Pancreas (tissue), 10 donors: ENCODE measurements at regions not wholly inside any gene's neighbourhood (a gene's known extent, or its start where the extent isn't known, plus 50 kb on each side); places are given as distances from the start of the nearest gene placed in this dataset.

Experiments
- ATAC-seq, 4 donors: fragments of 200-7000 bp; cut with Tn5 transposase; one replicate each; pipeline versions ENCODE4 v1.8.0 to v1.9.1; 2020; ENCODE audit warnings: mild to moderate bottlenecking in 4 of 4, moderate library complexity in 4 of 4
- DNase-seq, 6 donors: peaks; one replicate each; pipeline ENCODE4 v3.0.0-alpha.2; 2020
- FAIRE-seq: peaks from 2 replicates; lab custom pipeline; 2012; peaks lifted over from hg19 to GRCh38; lab: Jason Lieb, UNC
- H3K27ac ChIP-seq, 4 donors: fragments of 200-600 bp; sonication (generic); 1 replicate in 3 of 4; 2 replicates in 1 of 4; pipeline versions ENCODE4 v1.5.0 to v1.8.0; 2020
- H3K27me3 ChIP-seq, 4 donors: fragments of 200-600 bp; one replicate each; pipeline ENCODE4 v1.8.0; 2021
- H3K36me3 ChIP-seq, 3 donors: fragments of 200-600 bp; sonication (generic) in 1 of 3; one replicate each; pipeline versions ENCODE4 v1.5.0 to v1.8.0; 2020 to 2021
- H3K4me1 ChIP-seq, 3 donors: fragments of 200-600 bp; one replicate each; pipeline ENCODE4 v1.8.0; 2021
- H3K4me3 ChIP-seq, 4 donors: fragments of 200-600 bp; sonication (generic) in 2 of 4; one replicate each; pipeline versions ENCODE4 v1.5.0 to v1.8.0; 2020 to 2021
- H3K9me3 ChIP-seq, 4 donors: fragments of 200-600 bp; one replicate each; pipeline ENCODE4 v1.8.0; 2021
- WGBS, 2 donors: extraction: QIAGEN DNeasy Blood & Tissue Kit; methylation state at CpG; one replicate each; pipeline ENCODE4 v1.1.7; 2013; 5-methylcytosine and 5-hydroxymethylcytosine counted together
- intact Hi-C, 3 donors: fragments of 100-400 bp; cut with DNase I; formaldehyde crosslinking; loops; one replicate each; pipeline versions ENCODE4 v1.11.1 to v1.14.2; 2022
- TF ChIP-seq, protein P1 (sequence below), 4 donors: fragments of 200-600 bp; sonication (generic) in 3 of 4; IDR thresholded peaks; one replicate each; pipeline versions ENCODE4 v1.5.0 to v1.8.0; 2021; ENCODE audit warnings: antibody characterized with exemption in 4 of 4
- donor health status: healthy with polysubstance abuse.
- donor health status: DM: no; HTN: no; CAD: no; lungs with moderate emphysema.
- donor health status: DM: no; HTN: no; CAD: no.
- donor health status: control.
- donor health status: control.
- donor health status: Bipolar disorder and iron deficiency.
- donor health status: DM: yes; HTN: yes; CAD: no.
- donor health status: DM: no; HTN: no; CAD: no.
- donor health status: DM: no; HTN: no; CAD: no.
- donor health status: DM: yes; HTN: yes; CAD: no.

DNA sequence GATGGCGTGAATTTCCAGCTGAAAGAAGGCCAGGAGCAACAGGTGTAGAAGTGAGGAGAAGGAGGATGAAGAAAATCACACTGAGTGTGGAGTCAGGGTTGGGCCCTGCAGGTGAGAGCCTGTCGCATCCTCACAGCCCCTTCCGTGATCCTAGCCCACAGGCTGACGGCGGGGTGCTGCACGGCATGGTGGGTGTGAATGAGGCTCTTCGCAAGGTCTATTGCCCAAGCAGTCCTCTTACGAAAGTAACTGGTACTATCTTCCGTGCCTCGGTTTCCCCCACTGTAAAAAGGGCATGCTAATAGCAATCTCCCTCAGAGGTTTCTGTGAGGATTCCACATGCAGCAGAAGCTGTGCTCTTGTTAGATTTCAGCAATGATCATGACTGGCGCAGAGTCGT lies 129.9 kb upstream of the TNS3 start:
- no peak for DNase-seq
- TF ChIP-seq, protein P1, sequence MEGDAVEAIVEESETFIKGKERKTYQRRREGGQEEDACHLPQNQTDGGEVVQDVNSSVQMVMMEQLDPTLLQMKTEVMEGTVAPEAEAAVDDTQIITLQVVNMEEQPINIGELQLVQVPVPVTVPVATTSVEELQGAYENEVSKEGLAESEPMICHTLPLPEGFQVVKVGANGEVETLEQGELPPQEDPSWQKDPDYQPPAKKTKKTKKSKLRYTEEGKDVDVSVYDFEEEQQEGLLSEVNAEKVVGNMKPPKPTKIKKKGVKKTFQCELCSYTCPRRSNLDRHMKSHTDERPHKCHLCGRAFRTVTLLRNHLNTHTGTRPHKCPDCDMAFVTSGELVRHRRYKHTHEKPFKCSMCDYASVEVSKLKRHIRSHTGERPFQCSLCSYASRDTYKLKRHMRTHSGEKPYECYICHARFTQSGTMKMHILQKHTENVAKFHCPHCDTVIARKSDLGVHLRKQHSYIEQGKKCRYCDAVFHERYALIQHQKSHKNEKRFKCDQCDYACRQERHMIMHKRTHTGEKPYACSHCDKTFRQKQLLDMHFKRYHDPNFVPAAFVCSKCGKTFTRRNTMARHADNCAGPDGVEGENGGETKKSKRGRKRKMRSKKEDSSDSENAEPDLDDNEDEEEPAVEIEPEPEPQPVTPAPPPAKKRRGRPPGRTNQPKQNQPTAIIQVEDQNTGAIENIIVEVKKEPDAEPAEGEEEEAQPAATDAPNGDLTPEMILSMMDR (IDR thresholded peaks at IDR 0.05) = no peak
- Histone ChIP-seq H3K36me3 (no peaks in the 10 kb centered on the region), H3K4me3 (no peak overlapping the region), H3K27me3 (no peaks in the 10 kb centered on the region), H3K27ac (no peak overlapping the region), H3K9me3 (no peaks in the 10 kb centered on the region), H3K4me1 (no peaks in the 10 kb centered on the region)
- FAIRE-seq = no peak
- intact Hi-C loops = no loop called here
- WGBS, 2 donors = 88 to 91% methylated on average over 12 of the region's 12 CpGs
- ATAC-seq = no peak

DNA sequence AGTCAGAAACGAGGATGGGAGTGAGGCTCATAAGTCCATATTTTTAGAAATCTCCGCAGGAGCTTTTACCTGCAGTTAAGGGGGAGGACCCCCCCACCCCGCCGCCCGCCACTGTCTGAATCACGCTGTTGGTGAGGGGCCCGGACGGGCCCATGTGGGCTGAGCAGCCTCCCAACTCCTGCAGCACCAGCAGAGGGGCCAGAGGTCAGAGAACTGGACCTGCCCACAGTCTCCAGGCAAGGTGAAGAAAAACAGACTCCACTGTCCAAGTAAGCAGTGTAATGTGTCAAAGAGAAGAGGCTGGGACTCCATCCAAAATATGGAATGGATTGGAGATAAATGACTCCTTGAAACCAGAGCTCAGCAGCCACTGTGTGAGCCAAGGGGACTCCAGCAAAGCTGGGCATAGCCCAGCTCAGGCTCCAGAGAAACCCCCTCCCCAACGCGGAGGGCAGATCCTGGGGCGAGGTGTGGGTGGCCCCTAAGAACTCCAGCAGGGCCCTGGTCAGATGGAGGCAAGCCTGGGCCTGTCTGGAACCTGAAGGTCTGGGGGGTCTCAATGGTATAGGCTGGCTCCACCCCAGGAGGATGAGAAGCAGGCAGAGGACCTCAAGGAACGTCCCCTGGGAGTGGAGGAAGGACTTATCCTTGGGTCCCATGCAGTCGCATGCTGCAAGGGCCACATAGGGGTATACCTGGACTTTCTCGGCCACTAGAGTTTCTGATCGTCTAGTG lies 128.5 kb upstream of the TNS3 start:
- H3K27ac ChIP-seq = no peak overlapping the region
- no peaks in the 10 kb centered on the region for H3K27me3 ChIP-seq
- H3K4me1 ChIP-seq = no peaks in the 10 kb centered on the region
- no peaks in the 10 kb centered on the region for H3K36me3 ChIP-seq
- intact Hi-C loops = no loop called here
- DNase-seq (no peak), ATAC-seq (no peak), FAIRE-seq (no peak)
- TF ChIP-seq, protein P1 (IDR thresholded peaks at IDR 0.05) = no peak
- H3K9me3 ChIP-seq = no peaks in the 10 kb centered on the region
- H3K4me3 ChIP-seq = no peak overlapping the region
- 83 to 92% methylated on average over 15 of the region's 15 CpGs for WGBS, 2 donors

DNA sequence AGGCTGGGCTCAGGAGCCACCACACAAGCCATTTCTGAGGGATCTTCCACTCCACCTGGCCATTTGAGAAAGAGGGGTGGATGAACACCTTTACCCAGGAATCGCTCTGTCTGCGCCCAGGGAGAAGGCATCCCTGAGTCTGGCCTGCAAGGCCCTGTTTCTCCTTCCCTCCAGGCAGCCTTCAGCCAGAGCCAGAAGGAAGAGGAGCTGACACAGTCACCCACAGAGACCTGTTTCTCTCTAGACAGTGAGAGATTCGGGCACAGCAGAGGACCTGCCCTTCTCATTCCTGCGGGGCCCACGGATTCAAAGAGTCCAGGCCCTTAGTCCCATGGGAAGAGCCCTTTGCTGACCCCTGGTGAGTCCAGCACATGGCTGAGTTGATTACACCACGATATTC lies 127.5 kb upstream of the TNS3 start:
- H3K9me3 ChIP-seq = no peaks in the 10 kb centered on the region
- no peak overlapping the region for H3K27ac ChIP-seq
- H3K4me1 ChIP-seq = no peaks in the 10 kb centered on the region
- no peak overlapping the region for H3K4me3 ChIP-seq
- no peak for FAIRE-seq
- H3K36me3 ChIP-seq = no peaks in the 10 kb centered on the region
- H3K27me3 ChIP-seq = no peaks in the 10 kb centered on the region
- ATAC-seq = no peak
- no peak for DNase-seq
- intact Hi-C loops = no loop called here
- TF ChIP-seq, protein P1 (IDR thresholded peaks at IDR 0.05) = no peak
- WGBS, 2 donors = 91 to 96% methylated on average over 6 of the region's 6 CpGs

DNA sequence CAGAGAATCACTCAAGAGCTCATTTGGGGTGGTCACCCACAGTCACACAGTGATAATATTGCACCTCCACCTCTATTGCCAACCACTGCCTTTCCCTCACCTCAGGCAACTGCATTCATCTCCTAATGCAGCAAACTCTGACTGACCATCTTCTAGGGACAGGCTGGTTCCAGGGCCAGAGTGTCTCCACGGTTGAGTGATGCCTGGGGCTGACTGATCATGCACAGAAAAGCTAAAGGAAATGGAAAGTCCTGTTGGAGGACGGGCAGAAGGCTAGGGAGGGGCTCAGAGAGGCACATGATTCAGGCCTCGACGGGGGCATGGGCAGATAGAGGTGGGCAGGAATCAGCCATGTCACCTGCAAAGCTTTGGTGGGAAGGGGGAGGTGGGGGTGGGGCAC lies 127.1 kb upstream of the TNS3 start:
- Histone ChIP-seq H3K27ac (no peak overlapping the region), H3K4me3 (no peak overlapping the region), H3K36me3 (no peaks in the 10 kb centered on the region), H3K27me3 (no peaks in the 10 kb centered on the region), H3K4me1 (no peaks in the 10 kb centered on the region), H3K9me3 (no peaks in the 10 kb centered on the region)
- ATAC-seq (no peak), DNase-seq (no peak), FAIRE-seq (no peak)
- TF ChIP-seq, protein P1 (IDR thresholded peaks at IDR 0.05) = no peak
- intact Hi-C loops = no loop called here
- 75 to 85% methylated on average over 4 of the region's 4 CpGs for WGBS, 2 donors

DNA sequence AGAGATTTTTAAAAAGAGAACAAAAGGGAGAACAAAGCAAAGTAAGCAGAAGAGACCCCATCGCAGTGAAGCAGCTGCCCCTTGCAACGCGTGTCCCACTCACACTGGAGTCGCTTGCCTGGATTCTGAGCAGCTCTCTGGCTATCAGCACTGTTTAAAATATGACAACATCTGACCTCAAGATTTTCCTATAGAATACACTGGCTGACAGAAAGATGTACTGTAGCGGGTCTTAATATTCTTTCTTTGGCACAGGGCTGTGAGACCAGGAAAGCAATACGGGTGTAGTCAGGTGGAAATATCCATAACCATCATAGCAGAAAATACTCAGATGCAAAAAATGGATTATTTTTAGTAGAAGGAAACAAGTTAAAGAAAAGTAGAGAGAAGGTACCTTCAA lies 125.7 kb upstream of the TNS3 start:
- H3K4me3 ChIP-seq = no peak overlapping the region
- H3K36me3 ChIP-seq = no peaks in the 10 kb centered on the region
- intact Hi-C loops = no loop called here
- no peak overlapping the region for H3K27ac ChIP-seq
- DNase-seq (no peak), FAIRE-seq (no peak), ATAC-seq (no peak)
- H3K9me3 ChIP-seq = no peaks in the 10 kb centered on the region
- no peaks in the 10 kb centered on the region for H3K27me3 ChIP-seq
- WGBS, 2 donors = 97 to 99% methylated on average over 6 of the region's 6 CpGs
- H3K4me1 ChIP-seq = no peaks in the 10 kb centered on the region
- TF ChIP-seq, protein P1 (IDR thresholded peaks at IDR 0.05) = no peak
